Neural cell (in vitro differentiated cells): ENCODE measurements at regions not wholly inside any gene's neighbourhood (a gene's known extent, or its start where the extent isn't known, plus 50 kb on each side); places are given as distances from the start of the nearest gene placed in this dataset.

Source experiments
- CTCF ChIP-seq: fragments of 450-650 bp; IDR thresholded peaks from 2 replicates; pipeline ENCODE4 v1.5.1; 2014; ENCODE audit warnings: antibody characterized with exemption, mild to moderate bottlenecking, moderate library complexity; ENCODE audit not compliant: poor library complexity, severe bottlenecking
- EP300 ChIP-seq: fragments of 450-650 bp; conservative IDR thresholded peaks from 2 replicates; pipeline ENCODE4 v1.6.1; 2014; ENCODE audit warnings: antibody characterized with exemption, mild to moderate bottlenecking, moderate library complexity; ENCODE audit not compliant: poor library complexity, severe bottlenecking
- EZH2 ChIP-seq: fragments of 200-600, 300-800 bp; shearing (Covaris generic), sonication (generic); IDR thresholded peaks from 2 replicates; pipeline ENCODE4 v1.6.1; 2014; ENCODE audit warnings: antibody characterized with exemption, low read length, borderline replicate concordance, mild to moderate bottlenecking; ENCODE audit not compliant: insufficient read depth, poor library complexity, severe bottlenecking
- MXI1 ChIP-seq: fragments of 450-650 bp; conservative IDR thresholded peaks from 2 replicates; pipeline ENCODE4 v1.6.1; 2014; ENCODE audit warnings: antibody characterized with exemption, mild to moderate bottlenecking; ENCODE audit not compliant: poor library complexity, severe bottlenecking
- POLR2AphosphoS5 ChIP-seq: IDR thresholded peaks from 2 replicates; pipeline ENCODE4 v1.6.1; 2012
- REST ChIP-seq: IDR thresholded peaks from 2 replicates; pipeline ENCODE4 v1.6.1; 2012; ENCODE audit warnings: borderline replicate concordance
- SMC3 ChIP-seq: fragments of 450-650 bp; conservative IDR thresholded peaks from 2 replicates; pipeline ENCODE4 v1.6.1; 2014; ENCODE audit warnings: antibody characterized with exemption, mild to moderate bottlenecking, moderate library complexity; ENCODE audit not compliant: poor library complexity
- TAF1 ChIP-seq: IDR thresholded peaks from 2 replicates; pipeline ENCODE4 v1.6.1; 2012; ENCODE audit warnings: low read depth

- TF ChIP-seq CTCF, result no peak
- no peak for TF ChIP-seq EZH2
- TF ChIP-seq TAF1, result no peak
- no peak for TF ChIP-seq REST
- no peak for TF ChIP-seq EP300
- no peak for TF ChIP-seq POLR2AphosphoS5
- no peak for TF ChIP-seq SMC3
- TF ChIP-seq MXI1, result no peak
Measured at GRCh38 chr7:359766-360361, 69.9 kb downstream of the FOXL3 start.
